ENCODE measurements at regions not wholly inside any gene's neighbourhood (a gene's known extent, or its start where the extent isn't known, plus 50 kb on each side); places are given as distances from the start of the nearest gene placed in this dataset.
"Not testable (repeated sequence)": the region's sequence is repeated elsewhere in the genome, so short reads cannot be mapped to it uniquely, and the experiment has no call there.

GRCh38 chr11:69934861-69935494 is 115.8 kb upstream of the FGF3 start:
- peak; percentile 11 for DNase-seq

- no peak for DNase-seq
Observed at GRCh38 chr11:69935941-69936505, 116.8 kb upstream of the FGF3 start.

DNA sequence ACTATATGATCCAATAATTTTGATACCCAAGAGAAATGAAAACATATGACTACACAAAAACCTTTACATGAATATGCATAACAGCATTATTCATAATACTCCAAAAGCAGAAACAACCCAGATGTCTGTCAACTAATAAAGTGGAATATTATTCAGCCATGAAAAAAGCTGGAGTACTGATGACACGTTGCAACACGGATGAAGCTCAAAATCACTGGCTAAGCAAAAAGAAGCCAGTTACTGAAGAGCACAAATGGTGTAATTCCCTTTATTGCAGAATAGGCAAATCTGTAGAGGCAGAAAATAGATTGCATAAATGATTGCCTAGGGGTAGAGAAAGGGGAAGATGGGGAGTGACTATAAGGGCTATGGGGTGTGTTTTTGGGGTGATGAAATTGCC is 117.6 kb upstream of the FGF3 start:
- DNase-seq = no peak

- no peak for DNase-seq
Observed at GRCh38 chr11:69938206-69938605, 119.0 kb upstream of the FGF3 start.

GRCh38 chr11:69939551-69940245 is 120.5 kb upstream of the FGF3 start:
- DNase-seq = peak; percentile 58

- no peak for DNase-seq
Observed at GRCh38 chr11:69940246-69940610, 121.0 kb upstream of the FGF3 start.

DNA sequence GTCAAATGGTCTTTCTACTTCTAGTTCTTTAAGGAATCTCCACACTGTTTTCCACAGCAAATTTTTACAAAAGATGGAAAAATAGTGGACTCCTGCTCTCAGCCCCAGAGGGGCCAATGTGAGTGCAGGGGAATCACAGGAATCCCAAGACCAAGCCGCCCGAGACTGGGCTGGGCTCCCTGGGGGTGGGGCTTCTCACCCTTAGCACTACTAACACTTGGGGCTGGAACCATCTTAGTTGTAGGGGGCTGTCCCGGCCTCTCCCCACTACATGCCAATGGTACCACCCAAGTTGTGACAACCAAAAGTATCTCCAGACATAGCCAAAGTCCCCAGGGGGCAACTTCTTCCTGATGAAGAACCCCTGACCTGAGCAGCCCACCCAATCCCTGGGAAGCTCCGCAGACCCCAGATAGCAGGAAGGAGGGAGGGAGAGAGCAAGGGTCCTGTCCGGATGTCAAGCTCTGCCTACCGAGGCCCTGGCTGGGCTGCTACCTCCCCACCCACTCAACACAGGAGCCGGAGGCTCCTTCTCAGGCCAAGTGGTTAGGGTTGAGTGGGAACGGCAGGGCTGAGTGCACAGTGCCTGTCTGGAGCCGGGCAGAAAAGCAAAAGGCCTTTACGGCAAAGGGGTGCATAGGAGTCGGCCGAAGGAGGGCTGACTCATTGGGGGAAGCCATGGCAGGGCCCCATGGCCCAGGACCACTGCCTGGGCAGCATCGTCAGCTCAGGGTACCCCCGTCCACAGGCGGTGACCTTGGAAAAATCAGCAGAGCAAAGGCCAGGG is 122.5 kb upstream of the FGF3 start:
- DNase-seq = no peak

- no peak for DNase-seq
Observed at GRCh38 chr11:69942333-69942820, 123.2 kb upstream of the FGF3 start.

DNA sequence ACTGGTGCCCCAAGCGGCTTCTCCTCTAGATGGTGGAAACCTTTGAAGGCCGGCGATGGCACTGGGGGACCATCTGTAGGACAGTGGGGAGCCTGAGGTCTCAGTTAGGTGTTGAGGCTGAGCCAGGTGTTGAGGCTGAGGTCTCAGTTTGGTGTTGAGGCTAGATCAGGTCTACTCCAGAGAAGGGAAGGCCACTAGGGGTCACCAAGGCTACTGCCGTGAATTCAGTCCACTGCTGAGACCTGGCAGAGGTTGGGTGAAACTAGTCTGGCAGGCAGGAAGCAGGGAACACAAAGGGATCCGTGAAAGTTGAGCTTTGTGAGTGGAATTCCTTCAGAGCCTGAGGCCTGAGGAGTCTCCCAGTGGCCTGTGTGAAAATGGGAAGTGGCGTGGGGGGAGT is 123.8 kb upstream of the FGF3 start:
- DNase-seq = no peak

- no peak for DNase-seq
Observed at GRCh38 chr11:69943506-69943905, 124.3 kb upstream of the FGF3 start.

DNA sequence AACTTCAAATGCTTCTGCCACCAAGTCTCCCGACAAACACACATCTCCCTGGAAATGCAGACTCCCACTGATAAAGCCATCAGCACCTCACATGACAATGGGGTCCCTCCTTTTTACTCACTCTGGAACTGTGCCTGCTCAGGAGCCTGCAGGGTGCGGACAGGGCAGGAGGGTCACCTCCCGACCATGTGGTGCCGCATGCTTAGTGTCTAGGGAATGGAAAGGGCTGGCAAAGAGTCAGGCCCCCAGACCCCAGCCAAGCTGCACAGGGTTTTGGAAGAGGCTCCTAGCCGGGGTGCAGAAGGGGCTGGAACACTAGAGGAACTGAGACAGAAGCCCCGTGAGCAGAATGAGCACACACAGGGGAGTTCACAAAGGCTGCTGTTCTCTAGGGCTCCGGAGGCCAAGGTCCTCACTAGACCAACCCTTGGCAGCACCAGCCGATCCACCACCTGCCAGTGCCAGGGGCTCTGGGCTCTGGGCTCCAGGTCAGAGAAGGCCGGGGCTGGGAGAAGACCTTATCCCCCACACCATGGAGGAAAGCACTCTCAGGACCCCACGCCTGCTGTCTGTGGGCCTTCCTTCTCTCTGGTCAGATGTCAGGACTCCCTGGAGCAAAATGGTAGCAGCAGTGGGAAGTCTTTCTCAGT is 125.1 kb upstream of the FGF3 start:
- DNase-seq = no peak

GRCh38 chr11:69945157-69945556 is 125.9 kb upstream of the FGF3 start:
- DNase-seq = no peak

DNA sequence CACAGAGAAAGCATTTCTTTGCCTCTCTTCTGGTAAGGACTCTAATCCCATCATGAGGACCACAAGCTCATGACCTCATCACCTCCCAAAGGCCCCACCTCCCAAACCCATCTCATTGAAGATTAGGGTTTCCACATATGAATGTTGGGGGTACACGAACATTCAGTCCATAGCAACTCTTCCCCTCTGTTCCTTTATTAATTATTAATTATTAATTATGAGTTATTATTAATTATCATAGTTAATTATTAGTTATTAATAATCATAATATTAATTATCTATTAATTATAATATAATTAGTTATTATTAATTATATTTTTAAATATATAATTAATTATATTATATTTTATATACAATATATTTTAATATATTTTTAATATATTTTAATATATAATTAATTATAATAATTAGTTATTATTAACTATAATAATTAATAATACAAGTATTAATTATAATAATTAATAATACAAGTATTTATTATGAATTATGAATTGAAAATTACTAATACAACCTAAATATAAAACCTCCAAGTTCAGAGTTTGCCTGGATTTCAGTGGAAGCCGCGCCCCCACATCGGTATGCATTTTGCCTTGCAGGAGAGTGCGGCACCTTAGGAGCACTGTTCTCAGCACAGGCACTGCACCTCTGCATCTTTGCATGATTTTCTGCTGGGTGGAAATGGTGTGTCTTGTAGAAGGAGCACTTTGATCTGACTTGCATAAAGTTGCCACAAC is 128.0 kb upstream of the FGF3 start:
- no peak for DNase-seq

GRCh38 chr11:69947793-69948255 is 128.6 kb upstream of the FGF3 start:
- DNase-seq = no peak

DNA sequence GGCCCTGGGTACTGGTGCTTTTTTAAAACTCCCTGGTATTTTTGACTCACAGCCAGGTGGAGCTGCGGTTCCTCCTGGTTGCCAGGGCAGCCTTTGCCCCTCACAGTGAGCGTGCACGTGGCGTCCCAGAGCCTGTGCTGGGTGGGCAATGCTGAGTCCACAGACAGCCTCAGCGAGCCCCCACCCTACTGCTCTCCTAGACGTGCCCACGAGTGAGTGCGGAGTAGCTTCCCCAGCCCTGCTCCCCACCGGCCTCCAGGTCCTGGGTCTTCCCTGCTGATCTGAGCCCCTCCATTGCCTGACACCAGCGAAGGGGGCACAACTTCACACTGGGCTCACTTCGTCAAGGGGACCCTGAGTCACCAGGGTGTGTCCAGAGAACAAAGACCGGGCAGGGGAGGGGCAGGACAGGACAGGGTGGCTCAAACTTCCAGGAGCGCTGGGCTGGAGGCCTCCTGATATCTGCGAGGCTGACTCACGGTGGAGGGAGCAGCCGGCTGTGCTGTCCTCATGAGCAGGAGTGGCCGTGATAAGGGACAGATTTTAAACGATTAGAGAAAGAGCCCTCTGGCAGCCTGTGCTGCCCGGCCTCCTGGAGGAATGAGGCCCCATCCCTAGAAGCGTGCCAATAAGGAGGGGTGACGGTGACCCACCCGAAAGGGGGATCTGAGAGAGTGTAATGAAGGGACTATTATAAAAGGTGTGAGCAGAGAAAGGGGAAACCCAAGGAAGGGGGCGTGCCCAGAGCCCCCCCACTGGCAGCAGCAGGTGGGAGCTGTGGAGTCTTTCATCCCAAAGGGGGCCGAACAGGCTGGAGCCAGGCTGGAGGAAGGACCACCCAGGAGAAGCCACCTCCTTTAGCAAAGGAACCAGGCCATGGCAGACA is 129.3 kb upstream of the FGF3 start:
- DNase-seq = no peak

DNA sequence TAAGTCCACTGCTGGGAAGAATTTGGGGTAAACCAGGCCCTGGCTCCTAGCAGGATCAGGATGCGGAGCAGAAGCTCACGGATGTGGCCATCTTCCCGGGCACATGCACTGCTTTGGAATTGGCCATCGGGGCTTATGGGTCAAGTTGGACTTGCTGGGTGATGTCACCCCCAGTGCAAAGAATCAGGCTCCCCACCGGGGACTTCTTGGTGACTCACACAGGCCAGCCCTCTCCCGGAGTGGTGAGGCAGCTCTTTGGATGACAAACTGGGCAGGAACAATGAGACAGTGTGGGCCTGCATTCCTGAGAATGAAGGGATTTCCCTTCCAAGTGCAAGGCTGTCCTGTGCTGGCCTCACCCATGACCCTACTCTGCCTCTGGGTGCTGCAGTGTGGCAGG is 128.8 kb upstream of the ANO1 start:
- no peak for DNase-seq

DNA sequence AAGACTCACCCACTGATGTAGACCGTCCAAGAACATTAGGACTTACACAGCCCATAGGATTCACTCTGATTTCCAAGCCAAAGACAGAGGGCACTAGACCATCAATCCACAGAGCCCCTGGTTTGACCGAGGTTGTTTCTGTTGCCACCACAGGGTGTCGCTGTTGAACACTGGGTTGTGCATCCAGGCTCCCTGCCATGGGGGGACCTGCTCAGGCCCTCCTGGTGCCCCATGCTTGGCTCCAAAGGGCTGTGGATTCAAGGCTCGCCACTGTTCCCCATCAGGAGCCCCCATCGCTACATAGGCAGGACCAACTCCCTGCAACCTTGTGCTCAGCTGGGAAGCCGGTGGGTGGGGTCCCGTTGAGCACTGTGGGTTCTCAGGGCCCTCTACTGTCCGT is 128.0 kb upstream of the ANO1 start:
- no peak for DNase-seq

DNA sequence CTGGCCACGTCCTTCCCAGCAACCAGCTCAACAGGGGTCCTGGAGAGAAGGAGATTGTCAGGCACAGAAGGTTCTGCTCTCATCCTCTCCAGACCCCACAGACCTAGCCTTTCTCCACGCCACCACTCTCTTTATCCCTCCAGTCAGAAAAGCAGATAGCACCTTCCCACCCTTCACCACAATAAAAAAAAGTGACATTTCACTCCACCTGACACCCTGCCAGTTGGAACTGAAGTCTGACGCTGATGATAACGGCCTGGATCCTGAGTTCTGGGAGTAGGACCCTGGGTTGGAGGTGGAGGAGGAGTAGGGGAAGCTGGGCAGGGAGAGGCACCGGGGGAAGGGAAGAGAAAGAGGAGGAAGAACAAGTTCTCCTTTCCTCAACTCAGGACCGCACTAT is 127.5 kb upstream of the ANO1 start:
- DNase-seq = no peak

GRCh38 chr11:69951821-69952220 is 126.3 kb upstream of the ANO1 start:
- DNase-seq = no peak

DNA sequence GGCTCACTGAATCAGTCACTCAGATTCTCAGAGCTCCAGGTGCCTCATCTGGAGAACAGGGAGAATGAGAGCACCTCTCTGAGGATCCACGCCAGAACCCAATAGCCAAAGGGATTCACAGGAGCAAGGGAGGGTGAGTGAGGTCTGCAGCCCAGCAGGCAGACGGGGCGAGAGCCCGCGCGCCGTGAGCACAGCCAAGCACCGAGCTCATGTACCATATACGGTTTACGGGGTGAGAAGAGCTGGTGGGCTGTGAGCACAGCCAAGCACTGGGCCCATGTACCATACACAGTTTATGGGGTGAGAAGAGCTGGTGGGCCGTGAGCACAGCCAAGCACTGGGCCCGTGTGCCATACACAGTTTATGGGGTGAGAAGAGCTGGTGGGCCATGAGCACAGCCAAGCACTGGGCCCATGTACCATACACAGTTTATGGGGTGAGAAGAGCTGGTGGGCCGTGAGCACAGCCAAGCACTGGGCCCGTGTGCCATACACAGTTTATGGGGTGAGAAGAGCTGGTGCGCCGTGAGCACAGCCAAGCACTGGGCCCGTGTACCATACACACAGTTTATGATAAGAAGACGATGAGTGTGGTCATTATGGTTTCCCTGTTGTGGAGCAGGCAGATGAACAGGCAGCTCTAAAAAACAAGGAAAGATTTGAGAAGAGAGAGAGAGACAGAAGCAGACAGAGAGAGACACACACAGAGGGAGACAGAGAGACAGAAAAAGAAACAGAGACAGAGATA is 125.7 kb upstream of the ANO1 start:
- not testable (repeated sequence) for DNase-seq
